NCI-H2227 (cell line): ENCODE measurements at regions not wholly inside any gene's neighbourhood (a gene's known extent, or its start where the extent isn't known, plus 50 kb on each side); places are given as distances from the start of the nearest gene placed in this dataset.

ENCODE experiments used
- DNase-seq: peaks from one replicate; lab custom pipeline; 2025; ENCODE audit not compliant: unreplicated experiment; lab: John Stamatoyannopoulos, UW

GRCh38 chr1:232522189-232522588 lies 107.7 kb downstream of the SIPA1L2 start:
- no peak for DNase-seq

- DNase-seq, result no peak
Measured at GRCh38 chr1:232521660-232522059, 108.3 kb downstream of the SIPA1L2 start.

GRCh38 chr1:232519186-232519585 lies 110.7 kb downstream of the SIPA1L2 start:
- DNase-seq, result peak; percentile 16

GRCh38 chr1:232518349-232518748 lies 111.6 kb downstream of the SIPA1L2 start:
- DNase-seq, result no peak

- DNase-seq, result no peak
Measured at GRCh38 chr1:232517204-232517603, 112.7 kb downstream of the SIPA1L2 start.

- DNase-seq, result no peak
Measured at GRCh38 chr1:232515706-232516105, 114.2 kb downstream of the SIPA1L2 start.

GRCh38 chr1:232512712-232513111 lies 117.2 kb downstream of the SIPA1L2 start:
- DNase-seq, result no peak

GRCh38 chr1:232511172-232511571 lies 118.8 kb downstream of the SIPA1L2 start:
- no peak for DNase-seq

GRCh38 chr1:232510367-232511110 lies 119.4 kb downstream of the SIPA1L2 start:
- no peak for DNase-seq

- no peak for DNase-seq
Measured at GRCh38 chr1:232509570-232509969, 120.4 kb downstream of the SIPA1L2 start.

- no peak for DNase-seq
Measured at GRCh38 chr1:232508130-232508701, 121.7 kb downstream of the SIPA1L2 start.

- no peak for DNase-seq
Measured at GRCh38 chr1:232507571-232507970, 122.4 kb downstream of the SIPA1L2 start.

- no peak for DNase-seq
Measured at GRCh38 chr1:232505884-232506283, 124.0 kb downstream of the SIPA1L2 start.

- no peak for DNase-seq
Measured at GRCh38 chr1:232504651-232505050, 125.3 kb downstream of the SIPA1L2 start.

- no peak for DNase-seq
Measured at GRCh38 chr1:232503497-232503896, 126.4 kb downstream of the SIPA1L2 start.

- DNase-seq, result no peak
Measured at GRCh38 chr1:232501854-232502253, 128.1 kb downstream of the SIPA1L2 start.

- no peak for DNase-seq
Measured at GRCh38 chr1:232499188-232499587, 130.7 kb downstream of the SIPA1L2 start.

GRCh38 chr1:232493869-232494268 lies 136.1 kb downstream of the SIPA1L2 start:
- DNase-seq, result no peak

- no peak for DNase-seq
Measured at GRCh38 chr1:232489256-232489655, 140.7 kb downstream of the SIPA1L2 start.

GRCh38 chr1:232487236-232487635 lies 142.7 kb downstream of the SIPA1L2 start:
- no peak for DNase-seq

GRCh38 chr1:232486454-232487207 lies 143.3 kb downstream of the SIPA1L2 start:
- DNase-seq, result no peak

- no peak for DNase-seq
Measured at GRCh38 chr1:232486006-232486405, 143.9 kb downstream of the SIPA1L2 start.
